ENCODE measurements at regions not wholly inside any gene's neighbourhood (a gene's known extent, or its start where the extent isn't known, plus 50 kb on each side); places are given as distances from the start of the nearest gene placed in this dataset.
"Not testable (repeated sequence)": the region's sequence is repeated elsewhere in the genome, so short reads cannot be mapped to it uniquely, and the experiment has no call there.

GRCh38 chr9:22217254-22217653 is 208.1 kb upstream of the CDKN2B start:
- no peak overlapping the region for H3K27ac ChIP-seq (ENCODE audit: low read depth, low read length)
- Mint-ChIP-seq H3K27me3 (ENCODE audit: low read depth, unreplicated experiment) (no peaks in the 10 kb centered on the region), H3K4me3 (ENCODE audit: unreplicated experiment) (peak overlapping the region; percentile 61), H3K36me3 (ENCODE audit: low read depth, unreplicated experiment) (no peaks in the 10 kb centered on the region), H3K4me1 (ENCODE audit: low read depth, unreplicated experiment) (peaks cover 46% of the 10 kb centered on the region), H3K9me3 (ENCODE audit: unreplicated experiment) (peaks cover 12% of the 10 kb centered on the region), H3K27ac (ENCODE audit: unreplicated experiment) (peak overlapping the region; percentile 93)
- no peak overlapping the region for H3K9ac ChIP-seq (ENCODE audit: low read length)
- no peaks in the 10 kb centered on the region for H3K79me2 ChIP-seq (ENCODE audit: insufficient read depth, low read length)
- no peak for TF ChIP-seq EZH2 (IDR thresholded peaks at IDR 0.05; ENCODE audit: insufficient read depth, low read length)
- TF ChIP-seq CTCF (IDR thresholded peaks at IDR 0.05; ENCODE audit: insufficient read depth, low read depth, low read length): no peak
- H2AFZ ChIP-seq (ENCODE audit: low read depth, low read length): peak overlapping the region; percentile 42
- no peaks in the 10 kb centered on the region for H3K9me3 ChIP-seq (ENCODE audit: insufficient read depth, low read depth, low read length)
- no peaks in the 10 kb centered on the region for H3K36me3 ChIP-seq (ENCODE audit: insufficient read depth, low read length)
- H4K20me1 ChIP-seq (ENCODE audit: insufficient read depth, low read length): no peaks in the 10 kb centered on the region
- H3K4me2 ChIP-seq (ENCODE audit: low read length): no peak overlapping the region
- H3K27me3 ChIP-seq (ENCODE audit: insufficient read depth, low read length): no peaks in the 10 kb centered on the region
- no peak overlapping the region for H3K4me3 ChIP-seq (ENCODE audit: insufficient read depth, low read depth, low read length)
- DNase-seq (ENCODE audit: low read depth) (no peak), FAIRE-seq (no peak)
- H3K4me1 ChIP-seq (ENCODE audit: insufficient read depth, low read length): peaks cover 24% of the 10 kb centered on the region

GRCh38 chr9:22225856-22226255 is 216.8 kb upstream of the CDKN2B start:
- H3K4me3 Mint-ChIP-seq (ENCODE audit: unreplicated experiment); H2AFZ ChIP-seq (ENCODE audit: low read depth, low read length); H3K9me3 ChIP-seq (ENCODE audit: insufficient read depth, low read depth, low read length); H3K4me3 ChIP-seq (ENCODE audit: insufficient read depth, low read depth, low read length); H3K4me2 ChIP-seq (ENCODE audit: low read length); H3K27ac Mint-ChIP-seq (ENCODE audit: unreplicated experiment); H3K27ac ChIP-seq (ENCODE audit: low read depth, low read length); H3K9ac ChIP-seq (ENCODE audit: low read length); H3K36me3 ChIP-seq (ENCODE audit: insufficient read depth, low read length); H3K27me3 Mint-ChIP-seq (ENCODE audit: low read depth, unreplicated experiment); H3K4me1 Mint-ChIP-seq (ENCODE audit: low read depth, unreplicated experiment); H4K20me1 ChIP-seq (ENCODE audit: insufficient read depth, low read length); H3K27me3 ChIP-seq (ENCODE audit: insufficient read depth, low read length); FAIRE-seq; DNase-seq (ENCODE audit: low read depth); H3K4me1 ChIP-seq (ENCODE audit: insufficient read depth, low read length); H3K79me2 ChIP-seq (ENCODE audit: insufficient read depth, low read length): not testable (repeated sequence)
- H3K36me3 Mint-ChIP-seq (ENCODE audit: low read depth, unreplicated experiment): peaks cover 16% of the 10 kb centered on the region
- H3K9me3 Mint-ChIP-seq (ENCODE audit: unreplicated experiment): peaks cover 45% of the 10 kb centered on the region

GRCh38 chr9:22227986-22228385 is 218.6 kb upstream of the DMRTA1 start:
- DNase-seq (ENCODE audit: low read depth) (no peak), FAIRE-seq (no peak)

More at GRCh38 chr9:22227986-22228385, 218.6 kb upstream of the DMRTA1 start:
- Histone ChIP-seq H3K4me2 (ENCODE audit: low read length) (no peak overlapping the region), H3K27ac (ENCODE audit: low read depth, low read length) (no peak overlapping the region), H3K4me1 (ENCODE audit: insufficient read depth, low read length) (no peaks in the 10 kb centered on the region), H3K36me3 (ENCODE audit: insufficient read depth, low read length) (no peaks in the 10 kb centered on the region), H3K9me3 (ENCODE audit: insufficient read depth, low read depth, low read length) (peaks cover 9% of the 10 kb centered on the region), H3K27me3 (ENCODE audit: insufficient read depth, low read length) (no peaks in the 10 kb centered on the region), H3K9ac (ENCODE audit: low read length) (no peak overlapping the region), H3K4me3 (ENCODE audit: insufficient read depth, low read depth, low read length) (no peak overlapping the region), H3K79me2 (ENCODE audit: insufficient read depth, low read length) (no peaks in the 10 kb centered on the region), H2AFZ (ENCODE audit: low read depth, low read length) (no peak overlapping the region), H4K20me1 (ENCODE audit: insufficient read depth, low read length) (no peaks in the 10 kb centered on the region)
- peaks cover 31% of the 10 kb centered on the region for H3K36me3 Mint-ChIP-seq (ENCODE audit: low read depth, unreplicated experiment)
- no peaks in the 10 kb centered on the region for H3K4me1 Mint-ChIP-seq (ENCODE audit: low read depth, unreplicated experiment)
- H3K9me3 Mint-ChIP-seq (ENCODE audit: unreplicated experiment): peaks cover 58% of the 10 kb centered on the region
- no peak for TF ChIP-seq EZH2 (IDR thresholded peaks at IDR 0.05; ENCODE audit: insufficient read depth, low read length)
- TF ChIP-seq CTCF (IDR thresholded peaks at IDR 0.05; ENCODE audit: insufficient read depth, low read depth, low read length): no peak
- no peak overlapping the region for H3K4me3 Mint-ChIP-seq (ENCODE audit: unreplicated experiment)
- no peaks in the 10 kb centered on the region for H3K27me3 Mint-ChIP-seq (ENCODE audit: low read depth, unreplicated experiment)
- H3K27ac Mint-ChIP-seq (ENCODE audit: unreplicated experiment): no peak overlapping the region

All from astrocyte (in vitro differentiated cells and primary cell).